Neural progenitor cell (in vitro differentiated cells): ENCODE measurements at regions not wholly inside any gene's neighbourhood (a gene's known extent, or its start where the extent isn't known, plus 50 kb on each side); places are given as distances from the start of the nearest gene placed in this dataset.

Experiments
- CTCF ChIP-seq: fragments of 200-600 bp; sonication (generic); IDR thresholded peaks from 2 replicates; pipeline ENCODE4 v1.5.1; 2017; ENCODE audit warnings: antibody characterized with exemption, mild to moderate bottlenecking
- EZH2 ChIP-seq: fragments of 200-600 bp; sonication (generic); IDR thresholded peaks from 2 replicates; pipeline ENCODE4 v1.6.1; 2017; ENCODE audit warnings: antibody characterized with exemption, mild to moderate bottlenecking, moderate library complexity

DNA sequence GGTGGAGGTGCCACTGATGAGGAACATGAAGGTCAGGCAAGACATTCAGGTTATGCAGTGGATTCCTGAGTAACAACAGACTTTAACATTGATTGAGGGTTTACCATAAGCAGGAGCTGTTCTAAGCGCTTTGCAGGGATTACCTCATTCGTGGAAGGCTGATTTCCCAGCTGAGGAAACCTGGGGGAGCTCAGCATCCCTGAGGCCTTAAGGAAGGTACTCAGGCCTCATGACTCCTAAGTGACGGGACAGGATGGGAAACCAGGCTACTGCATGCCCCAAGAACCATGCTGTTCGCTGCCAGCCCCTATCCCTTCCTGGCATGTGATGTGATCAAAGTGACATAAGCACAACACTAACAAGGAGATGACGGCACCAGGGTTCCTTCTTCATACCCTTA, 143.6 kb upstream of the NFE2L3 start:
- no peak for TF ChIP-seq CTCF
- no peak for TF ChIP-seq EZH2
